ENCODE measurements at regions not wholly inside any gene's neighbourhood (a gene's known extent, or its start where the extent isn't known, plus 50 kb on each side); places are given as distances from the start of the nearest gene placed in this dataset.

DNA sequence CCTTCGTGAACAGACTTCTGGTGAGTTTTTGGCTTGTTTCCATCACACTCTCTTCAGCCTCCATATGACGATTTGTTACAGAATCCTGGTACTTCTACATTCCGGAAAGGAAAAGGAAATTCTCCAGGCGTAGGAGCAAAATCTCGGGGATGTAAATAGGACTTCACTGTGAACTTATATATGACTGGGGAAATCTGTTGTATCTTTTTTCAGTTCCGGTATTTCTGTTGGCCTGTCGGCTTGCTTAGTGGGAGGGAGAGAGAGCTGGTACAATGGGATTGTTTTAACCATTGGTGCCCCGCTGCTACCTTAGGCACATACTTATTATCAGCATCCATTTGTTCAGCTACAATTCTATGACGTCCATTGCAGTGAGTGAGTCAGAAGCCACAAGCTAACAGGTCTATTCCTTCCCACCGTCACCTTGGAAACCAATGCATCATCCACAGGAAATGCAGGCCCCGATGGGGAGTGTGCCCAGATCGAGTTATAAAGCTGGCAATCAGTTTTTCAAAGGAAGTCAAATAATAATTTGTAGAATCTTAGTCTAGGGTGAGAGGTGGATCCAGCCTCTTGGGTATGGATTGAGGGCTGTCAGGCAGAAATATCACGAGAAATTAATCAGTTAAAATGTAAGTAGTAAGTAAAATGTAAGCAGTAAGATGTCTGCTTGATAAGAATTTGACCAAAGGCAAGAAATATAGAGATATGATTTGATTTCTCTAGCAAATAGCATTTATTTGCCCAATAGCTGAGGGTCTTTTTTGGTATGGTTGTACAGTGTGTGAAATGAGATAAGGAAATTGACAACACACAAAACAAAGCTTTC lies 92.0 kb upstream of the MKLN1 start:
- no peak for DNase-seq

DNA sequence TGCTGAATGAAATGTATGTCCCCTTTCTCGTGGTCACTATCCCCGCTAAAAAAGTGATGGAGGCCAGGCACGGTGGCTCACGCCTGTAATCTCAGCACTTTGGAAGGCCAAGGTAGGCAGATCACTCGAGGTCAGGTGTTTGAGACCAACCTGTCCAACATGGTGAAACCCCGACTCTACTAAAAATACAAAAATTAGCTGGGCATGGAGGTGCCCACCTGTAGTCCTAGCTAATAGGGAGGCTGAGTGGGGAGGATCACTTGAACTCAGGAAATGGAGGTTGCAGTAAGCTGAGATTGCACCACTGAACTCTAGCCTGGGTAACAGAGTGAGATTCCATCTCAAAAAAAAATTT lies 91.4 kb upstream of the MKLN1 start:
- DNase-seq = no peak

DNA sequence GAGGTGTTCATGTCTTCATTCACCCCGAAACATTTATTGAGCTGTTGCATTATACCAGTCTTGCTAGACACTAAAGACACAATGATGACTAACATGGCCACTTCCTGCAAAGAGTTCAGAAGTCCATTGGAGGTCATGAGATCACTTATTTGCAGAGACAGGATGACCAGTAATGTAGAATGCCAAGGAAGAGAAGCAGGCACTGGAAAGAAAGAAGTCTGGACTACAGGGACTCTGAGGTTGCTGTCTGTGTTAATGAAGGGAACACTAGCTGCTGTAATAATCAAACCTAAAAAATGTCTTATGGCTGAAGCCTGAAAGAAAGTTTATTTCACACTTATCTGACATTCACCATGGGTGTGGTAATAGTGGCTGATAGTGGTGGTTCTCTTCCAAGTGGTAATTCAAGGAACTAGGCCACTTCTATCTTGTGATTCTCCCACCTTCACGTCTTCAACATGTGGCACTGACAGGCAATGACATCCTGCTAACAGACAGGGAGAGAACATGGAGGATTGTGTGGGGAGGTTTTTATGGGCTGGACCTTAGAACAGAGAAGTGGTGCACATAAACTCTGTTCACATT lies 89.2 kb upstream of the MKLN1 start:
- no peak for DNase-seq

DNA sequence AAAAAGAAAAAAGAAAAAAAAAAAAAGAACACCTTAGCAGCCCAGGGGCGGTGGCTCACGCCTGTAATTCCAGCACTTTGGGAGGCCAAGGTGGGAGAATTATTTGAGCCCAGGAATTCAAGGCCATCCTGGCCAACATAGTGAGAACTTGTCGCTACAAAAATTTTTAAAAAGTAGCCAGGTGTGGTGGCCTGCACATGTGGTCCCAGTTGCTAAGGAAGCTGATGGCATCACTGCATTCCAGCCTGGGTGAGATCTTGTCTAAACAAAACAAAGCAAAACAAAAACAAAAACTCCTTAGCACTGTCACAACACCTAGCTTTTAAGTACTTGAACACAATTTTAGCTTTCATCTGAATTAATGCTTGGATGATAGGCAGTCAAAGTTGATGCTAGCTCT lies 86.3 kb upstream of the MKLN1 start:
- no peak for DNase-seq

DNA sequence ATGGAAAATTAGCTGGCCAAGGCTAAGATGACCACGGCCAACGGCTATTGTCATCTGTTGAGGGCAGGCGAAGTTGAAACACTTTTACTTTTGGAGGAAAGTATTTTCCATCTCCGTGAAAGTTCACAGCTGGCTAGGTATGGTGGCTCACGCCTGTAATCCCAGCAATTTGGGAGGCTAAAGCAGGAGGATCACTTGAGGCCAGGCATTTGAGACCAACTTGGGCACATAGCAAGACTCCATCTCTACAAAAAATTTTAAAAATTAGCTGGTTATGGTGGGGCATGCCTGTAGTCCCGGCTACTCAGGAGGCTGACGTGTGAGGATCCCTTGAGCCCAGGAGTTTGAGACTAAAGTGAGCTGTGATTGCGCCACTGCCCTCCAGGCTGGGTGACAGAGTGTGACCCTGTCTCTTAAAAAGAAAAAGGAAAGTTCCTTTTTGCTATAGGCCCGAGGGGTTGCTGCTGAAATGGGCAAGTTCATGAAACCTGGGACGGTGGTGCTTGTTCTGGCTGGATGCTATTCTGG lies 85.5 kb upstream of the MKLN1 start:
- DNase-seq = no peak

DNA sequence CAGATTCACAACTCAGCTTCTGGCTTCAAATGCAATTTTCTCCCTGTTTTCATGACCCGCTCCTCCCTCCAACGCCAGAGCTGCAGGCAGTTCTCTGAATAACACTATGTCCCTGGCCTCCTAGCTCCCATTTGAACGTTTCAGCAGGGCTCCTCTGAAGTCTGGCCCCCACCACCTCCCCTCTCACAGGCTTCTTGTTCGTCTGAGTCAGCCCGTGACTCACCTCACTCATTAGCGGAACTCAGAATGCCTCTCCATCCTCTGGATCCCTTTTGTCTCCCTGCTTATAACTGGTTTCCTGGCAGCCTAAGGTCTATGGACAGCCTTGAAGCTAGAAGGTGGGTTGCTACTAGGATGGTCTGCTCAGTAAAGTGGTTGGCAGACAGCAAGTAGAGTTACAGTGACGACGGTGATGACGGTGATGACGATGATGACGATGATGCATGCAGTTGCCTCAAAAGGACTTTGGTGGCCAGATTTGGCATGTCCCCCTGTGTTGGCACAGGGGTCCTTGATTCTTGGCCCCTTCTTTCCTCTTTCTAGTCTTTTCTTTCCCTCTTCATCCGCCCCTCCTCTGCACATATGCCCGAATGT lies 83.3 kb upstream of the MKLN1 start:
- DNase-seq = no peak

DNA sequence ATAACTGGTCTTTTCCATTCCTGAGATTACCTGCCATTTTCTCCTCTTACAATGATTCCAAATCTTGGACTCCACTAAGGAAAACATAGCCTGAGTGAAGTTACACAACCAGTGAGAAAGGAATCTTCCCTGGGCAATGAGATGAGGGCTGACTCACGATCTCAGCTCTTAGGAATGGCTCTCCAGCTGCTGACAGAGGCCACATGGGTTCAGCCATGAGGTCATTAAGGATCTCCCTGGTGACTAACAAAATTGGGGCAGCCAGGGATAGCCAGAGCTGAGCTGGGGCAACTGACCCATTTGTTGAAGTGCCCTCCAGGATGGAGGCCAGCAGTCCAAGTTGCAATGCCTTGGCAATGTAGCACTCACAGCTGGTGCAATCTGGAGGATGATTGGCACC lies 78.7 kb upstream of the MKLN1 start:
- no peak for DNase-seq

DNA sequence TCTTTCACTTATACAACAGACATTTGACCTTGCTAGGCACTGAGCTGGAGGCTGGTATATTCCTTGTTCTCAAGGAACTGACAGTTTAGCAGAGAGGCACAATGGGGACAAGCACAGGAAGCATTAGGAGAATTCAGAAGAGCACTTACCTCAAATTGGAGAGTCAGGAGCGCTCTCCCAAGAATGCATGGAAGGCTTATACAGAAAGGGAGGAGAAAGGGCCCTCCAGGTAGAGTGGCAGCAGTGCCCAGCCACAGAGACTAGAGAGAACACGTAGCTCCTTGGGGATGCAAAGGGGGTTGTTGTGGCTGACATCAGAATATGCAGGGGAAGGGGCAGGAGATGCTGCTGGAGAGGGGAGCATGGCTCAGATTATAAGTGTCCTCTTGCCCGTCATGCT lies 78.2 kb upstream of the MKLN1 start:
- DNase-seq = no peak

DNA sequence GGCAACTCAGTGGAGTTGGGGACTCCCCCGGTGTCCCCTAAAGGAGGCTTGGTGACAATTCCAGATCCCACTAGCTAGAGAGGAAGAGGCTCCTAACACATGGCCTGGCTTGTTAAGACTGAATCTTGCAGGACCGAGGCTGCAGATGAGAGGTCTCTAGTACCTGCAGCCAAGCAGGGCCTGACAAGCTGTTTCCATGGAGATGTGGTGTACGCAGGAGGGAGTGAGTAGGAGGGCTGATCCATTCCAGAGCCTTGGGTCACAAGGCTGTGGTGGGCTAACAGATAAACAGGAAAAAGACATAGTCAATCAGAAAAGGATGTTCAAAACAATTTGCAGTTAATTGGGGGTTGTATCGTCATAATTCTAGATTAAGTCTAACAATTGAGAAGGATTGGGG lies 77.3 kb upstream of the MKLN1 start:
- DNase-seq = no peak

DNA sequence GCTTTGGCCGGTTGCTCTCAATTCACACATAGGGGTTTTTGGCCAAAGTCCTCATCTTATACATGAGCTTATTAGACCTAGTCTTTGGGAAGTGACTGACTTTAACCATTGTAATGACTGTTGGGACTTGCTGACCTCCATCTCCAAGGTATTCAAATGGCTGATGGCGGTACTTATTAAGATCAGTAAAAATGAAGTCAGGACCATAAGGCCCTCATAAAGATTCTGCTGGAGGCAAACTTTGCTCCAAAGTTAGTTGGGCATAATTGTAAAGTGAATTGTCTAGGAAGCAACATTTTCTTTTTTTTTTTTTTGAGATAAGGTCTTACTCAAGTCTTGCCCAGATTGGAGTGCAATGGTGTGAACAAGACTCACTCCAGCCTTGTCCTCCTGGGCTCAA lies 76.3 kb upstream of the MKLN1 start:
- DNase-seq = no peak

DNA sequence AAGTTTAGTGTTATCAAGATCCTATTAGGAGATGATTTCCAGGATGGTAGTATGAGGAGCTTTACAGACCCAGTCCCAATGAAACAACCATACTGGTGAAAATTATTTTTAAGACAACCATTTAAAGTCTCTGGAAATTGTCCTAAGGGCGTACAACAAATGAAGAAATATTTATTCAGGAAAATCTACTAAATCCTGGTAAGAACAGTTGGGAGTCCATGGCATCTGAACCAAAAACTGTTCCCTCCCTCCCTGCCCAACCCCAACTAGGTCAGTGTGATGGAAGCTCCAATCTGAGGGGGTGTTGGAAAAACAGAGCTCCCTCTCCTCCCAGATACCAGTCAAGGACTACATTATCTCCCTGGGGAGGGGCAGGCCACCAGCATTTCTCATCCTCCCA lies 74.7 kb upstream of the MKLN1 start:
- no peak for DNase-seq

DNA sequence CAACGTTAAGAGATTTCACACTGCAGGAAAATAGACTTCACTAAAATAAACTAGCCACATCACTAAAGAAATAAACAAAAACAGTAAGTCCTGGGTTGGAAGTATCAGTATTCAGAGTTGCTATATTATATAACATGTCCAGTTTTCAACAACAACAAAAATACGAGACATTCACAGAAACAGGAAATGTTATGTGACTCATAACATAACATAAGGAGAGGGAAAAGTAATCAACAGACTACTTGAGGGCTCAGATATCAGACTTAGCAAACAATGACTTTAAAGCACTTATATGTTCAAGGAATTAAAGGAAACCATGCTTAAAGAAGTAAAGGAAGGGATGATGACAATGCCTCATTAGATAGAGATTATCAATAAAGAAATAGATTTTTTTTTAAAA lies 73.5 kb upstream of the MKLN1 start:
- no peak for DNase-seq

DNA sequence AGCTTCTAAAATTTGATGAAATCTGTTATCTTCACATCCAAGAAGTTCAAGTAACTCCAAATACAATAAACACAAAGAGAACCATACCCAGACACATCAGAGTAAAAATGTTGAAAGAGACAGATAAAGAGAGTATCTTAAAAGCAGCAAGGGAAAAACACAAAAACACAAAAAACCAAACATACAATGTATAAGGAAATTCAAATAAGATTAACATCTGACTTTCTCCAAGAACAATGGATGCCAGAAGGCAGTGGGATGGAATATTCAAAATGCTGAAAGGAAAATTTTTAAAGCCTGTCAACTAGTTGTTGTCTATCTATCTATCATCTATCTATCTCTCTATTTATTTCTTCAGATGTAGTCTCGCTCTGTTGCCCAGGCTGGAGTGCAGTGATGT lies 72.4 kb upstream of the MKLN1 start:
- no peak for DNase-seq

DNA sequence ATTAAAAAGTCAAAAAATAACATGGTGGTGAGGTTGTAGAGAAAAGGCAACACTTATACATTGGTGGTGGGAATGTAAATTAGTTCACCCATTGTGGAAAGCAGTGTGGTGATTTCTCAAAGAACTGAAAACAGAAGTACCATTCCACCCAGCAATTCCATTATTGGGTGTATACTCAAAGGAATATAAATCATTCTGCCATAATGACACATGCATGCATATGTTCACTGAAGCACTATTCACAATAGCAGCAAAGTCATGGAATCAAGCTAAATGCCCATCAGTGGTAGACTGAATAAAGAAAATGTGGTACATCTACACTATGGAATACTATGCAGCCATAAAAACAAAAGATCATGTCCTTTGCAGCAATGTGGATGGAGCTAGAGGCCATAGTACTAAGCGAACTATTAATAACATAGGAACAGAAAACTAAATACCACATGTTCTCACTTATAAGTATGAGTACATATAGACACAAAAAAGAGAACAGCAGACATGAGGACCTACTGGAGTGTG lies 66.1 kb upstream of the MKLN1 start:
- DNase-seq = no peak

DNA sequence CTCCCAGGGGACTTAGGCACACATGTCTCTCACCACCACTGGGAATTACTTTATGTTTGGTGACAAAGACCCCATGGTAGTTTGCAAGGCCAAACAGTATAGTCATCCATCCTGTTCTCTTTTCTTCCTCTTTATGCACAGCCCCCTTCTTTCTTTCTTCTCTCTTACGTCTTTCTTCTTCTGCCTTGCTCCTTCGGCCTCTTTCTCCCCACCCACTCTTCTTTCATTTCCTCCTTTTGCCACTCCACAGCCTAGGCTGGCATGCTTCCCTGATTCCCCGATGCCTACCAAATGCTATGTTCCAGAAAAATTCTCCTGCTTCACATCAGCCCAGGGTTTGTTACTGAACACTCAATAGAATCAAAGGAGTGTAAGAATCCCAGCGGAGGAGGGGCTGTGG lies 62.4 kb upstream of the MKLN1 start:
- DNase-seq = no peak

DNA sequence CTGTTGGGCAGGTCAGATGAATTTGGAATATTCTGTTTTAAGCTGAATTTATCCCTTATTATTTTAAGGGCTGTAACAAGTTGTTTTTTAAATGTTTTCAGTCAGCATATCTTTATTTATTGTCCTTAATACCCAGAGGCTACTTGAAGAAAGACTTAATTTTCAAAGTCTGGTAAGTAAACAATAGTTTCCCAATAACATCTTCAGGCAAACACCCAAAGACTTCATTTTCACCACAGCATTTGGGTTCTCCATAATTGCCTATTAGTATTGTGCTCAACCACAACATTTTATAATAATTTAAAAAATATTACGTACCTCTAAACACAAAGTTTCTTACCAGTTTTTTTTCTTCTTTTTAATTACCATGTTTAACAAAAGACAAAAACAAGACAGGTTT lies 60.0 kb upstream of the MKLN1 start:
- no peak for DNase-seq

DNA sequence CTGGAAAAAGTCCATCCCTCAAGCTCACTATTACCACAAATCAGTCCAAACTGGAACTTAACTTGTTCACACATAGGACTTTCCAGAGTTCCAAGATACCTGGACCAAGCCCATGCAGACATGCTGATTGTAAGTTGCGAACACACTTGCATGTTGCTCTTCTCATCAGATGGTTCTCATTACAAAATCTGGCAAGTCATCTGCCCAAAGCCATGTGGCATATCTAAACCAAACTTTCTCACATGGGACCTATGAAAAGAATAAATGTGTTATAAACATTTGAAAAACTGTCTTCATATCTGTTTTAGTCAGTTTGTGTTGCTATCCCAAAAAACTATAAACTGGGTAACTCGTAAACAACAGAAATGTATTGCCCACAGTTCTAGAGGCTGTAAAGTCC lies 58.8 kb upstream of the MKLN1 start:
- DNase-seq = no peak

DNA sequence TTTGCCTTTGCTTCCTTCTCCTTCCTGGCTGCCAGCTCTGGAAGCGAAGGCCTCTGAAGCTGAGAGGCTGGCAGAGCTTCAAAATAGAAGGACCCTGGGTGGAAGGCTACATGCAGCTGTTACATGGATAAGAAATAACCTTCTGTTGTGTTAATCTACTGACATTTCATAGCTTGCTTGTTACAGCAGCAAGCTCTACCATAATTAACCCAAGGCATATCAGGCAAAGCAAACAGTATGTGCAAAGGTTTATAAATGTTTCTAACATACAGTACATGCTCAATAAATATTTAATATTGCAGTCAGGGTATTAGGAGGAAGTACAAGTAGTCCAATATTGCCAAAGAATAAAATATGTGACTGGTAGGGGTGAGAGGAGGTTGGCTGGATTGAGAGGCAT lies 55.6 kb upstream of the MKLN1 start:
- DNase-seq = no peak

DNA sequence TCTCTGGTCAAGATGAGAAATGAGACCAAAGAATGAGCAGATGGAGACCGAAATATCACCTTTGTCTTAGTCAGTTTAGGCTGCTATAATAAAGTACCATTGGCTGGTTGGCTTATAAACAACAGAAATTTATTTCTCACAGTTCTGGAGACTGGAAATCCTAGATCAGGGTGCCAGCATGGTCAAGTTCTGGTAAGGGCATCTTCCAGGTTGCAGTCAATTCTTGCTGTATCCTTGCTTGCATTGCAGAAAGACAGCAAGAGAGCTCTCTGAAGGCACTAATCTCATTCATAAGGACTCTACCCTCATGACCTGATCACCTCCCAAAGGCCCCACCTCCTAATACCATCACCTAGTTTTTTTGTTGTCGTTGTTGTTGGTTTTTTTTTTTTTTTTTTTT lies 52.7 kb upstream of the MKLN1 start:
- DNase-seq = no peak

DNA sequence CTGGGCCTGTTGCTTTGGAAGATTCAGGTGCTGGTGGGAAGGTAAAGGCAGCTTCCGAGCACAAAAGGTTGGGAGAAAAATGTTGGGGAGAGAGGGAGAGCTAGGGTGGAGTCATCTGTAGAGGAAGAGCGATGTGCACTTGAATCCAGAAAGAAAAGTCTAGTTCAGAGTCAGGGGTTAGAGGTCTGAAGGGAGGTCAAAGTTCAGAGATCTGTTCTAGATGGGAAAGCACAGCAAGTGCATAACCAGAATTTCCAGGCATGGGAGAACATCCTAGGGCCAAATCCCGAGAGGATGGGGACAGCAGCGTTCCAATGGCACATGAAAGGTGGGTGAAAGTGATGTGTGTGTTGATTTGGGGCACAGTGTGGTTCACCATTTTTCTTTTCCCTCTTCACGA lies 51.5 kb upstream of the MKLN1 start:
- DNase-seq = no peak

DNA sequence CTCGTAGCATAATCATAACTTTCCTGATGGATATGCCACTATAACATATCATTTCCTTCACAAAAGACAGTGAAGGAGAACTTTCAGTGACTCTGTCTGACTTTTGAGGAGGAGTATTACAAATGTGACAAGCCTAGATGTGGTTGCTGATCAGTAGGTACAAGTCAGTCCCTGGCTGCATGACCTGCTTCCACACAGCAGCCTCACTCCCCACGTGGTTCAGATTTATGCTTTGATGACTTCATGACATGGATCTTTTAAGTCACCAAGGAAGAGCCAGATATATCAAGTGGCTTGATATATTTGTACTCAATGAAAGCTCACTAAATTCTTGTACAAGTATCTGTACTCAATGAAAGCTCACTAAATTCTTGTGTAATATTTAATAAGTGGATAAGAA lies 50.9 kb upstream of the MKLN1 start:
- no peak for DNase-seq

Measured in NCI-H446 treated with DMSO at 0.1 percent for 48 hours (cell line).